Ishikawa (cell line): ENCODE measurements at regions not wholly inside any gene's neighbourhood (a gene's known extent, or its start where the extent isn't known, plus 50 kb on each side); places are given as distances from the start of the nearest gene placed in this dataset.

Source experiments
- CEBPB ChIP-seq: IDR thresholded peaks from 2 replicates; pipeline ENCODE4 v1.6.1; 2012
- CREB1 ChIP-seq: IDR thresholded peaks from 2 replicates; pipeline ENCODE4 v1.6.1; 2012; ENCODE audit warnings: low read depth
- EGR1 ChIP-seq: IDR thresholded peaks from 2 replicates; pipeline ENCODE4 v1.6.1; 2012
- EP300 ChIP-seq: IDR thresholded peaks from 2 replicates; pipeline ENCODE4 v1.6.1; 2012; ENCODE audit warnings: borderline replicate concordance
- FOXM1 ChIP-seq: IDR thresholded peaks from 2 replicates; pipeline ENCODE4 v1.6.1; 2012; ENCODE audit warnings: low read depth, borderline replicate concordance
- MAX ChIP-seq: IDR thresholded peaks from 2 replicates; pipeline ENCODE4 v1.6.1; 2012
- NFIC ChIP-seq: IDR thresholded peaks from 2 replicates; pipeline ENCODE4 v1.6.1; 2012
- RAD21 ChIP-seq: IDR thresholded peaks from 2 replicates; pipeline ENCODE4 v1.6.1; 2012; ENCODE audit warnings: low read depth
- REST ChIP-seq: IDR thresholded peaks from 2 replicates; pipeline ENCODE4 v1.6.1; 2012; ENCODE audit warnings: low read depth, mild to moderate bottlenecking
- TAF1 ChIP-seq: IDR thresholded peaks from 2 replicates; pipeline ENCODE4 v1.6.1; 2012; ENCODE audit warnings: low read depth, mild to moderate bottlenecking
- TCF12 ChIP-seq: IDR thresholded peaks from 2 replicates; pipeline ENCODE4 v1.6.1; 2012; ENCODE audit warnings: low read depth
- TEAD4 ChIP-seq: IDR thresholded peaks from 2 replicates; pipeline ENCODE4 v1.6.1; 2012
- USF1 ChIP-seq: IDR thresholded peaks from 2 replicates; pipeline ENCODE4 v1.6.1; 2012
- YY1 ChIP-seq: IDR thresholded peaks from 2 replicates; pipeline ENCODE4 v1.6.1; 2012; ENCODE audit warnings: low read depth
- ZBTB7A ChIP-seq: IDR thresholded peaks from 2 replicates; pipeline ENCODE4 v1.6.1; 2012; ENCODE audit warnings: low read depth

GRCh38 chr2:191618046-191618780, 59.7 kb upstream of the NABP1 start:
- TF ChIP-seq NFIC, result no peak
- no peak for TF ChIP-seq TEAD4
- TF ChIP-seq EP300, result no peak
- TF ChIP-seq USF1, result no peak
- no peak for TF ChIP-seq TAF1
- no peak for TF ChIP-seq RAD21
- TF ChIP-seq YY1, result no peak
- no peak for TF ChIP-seq CREB1
- TF ChIP-seq ZBTB7A, result no peak
- TF ChIP-seq MAX, result no peak
- TF ChIP-seq FOXM1, result no peak
- no peak for TF ChIP-seq EGR1

GRCh38 chr2:191618786-191619185, 59.1 kb upstream of the NABP1 start:
- TF ChIP-seq EGR1, result no peak
- TF ChIP-seq FOXM1, result no peak
- TF ChIP-seq REST, result no peak
- no peak for TF ChIP-seq CREB1
- no peak for TF ChIP-seq USF1
- no peak for TF ChIP-seq NFIC
- TF ChIP-seq RAD21, result no peak
- no peak for TF ChIP-seq EP300

GRCh38 chr2:191620144-191620543, 57.8 kb upstream of the NABP1 start:
- TF ChIP-seq ZBTB7A, result no peak
- no peak for TF ChIP-seq CEBPB
- no peak for TF ChIP-seq EGR1
- no peak for TF ChIP-seq YY1

GRCh38 chr2:191622374-191623320, 55.3 kb upstream of the NABP1 start:
- TF ChIP-seq TEAD4, result no peak
- no peak for TF ChIP-seq USF1
- TF ChIP-seq FOXM1, result no peak
- TF ChIP-seq MAX, result no peak
- TF ChIP-seq TCF12, result no peak
- no peak for TF ChIP-seq ZBTB7A
- TF ChIP-seq RAD21, result no peak
- no peak for TF ChIP-seq CREB1
- TF ChIP-seq REST, result no peak
- TF ChIP-seq EP300, result no peak
- TF ChIP-seq EGR1, result no peak
- TF ChIP-seq TAF1, result no peak
- TF ChIP-seq NFIC, result no peak
- no peak for TF ChIP-seq CEBPB

- no peak for TF ChIP-seq FOXM1
- no peak for TF ChIP-seq TAF1
- no peak for TF ChIP-seq CEBPB
- no peak for TF ChIP-seq TEAD4
- no peak for TF ChIP-seq USF1
- TF ChIP-seq ZBTB7A, result no peak
Observed at GRCh38 chr2:191625016-191625415, 52.9 kb upstream of the NABP1 start.
